NCI-H82 treated with DMSO at 0.1 percent for 48 hours (cell line): ENCODE measurements at regions not wholly inside any gene's neighbourhood (a gene's known extent, or its start where the extent isn't known, plus 50 kb on each side); places are given as distances from the start of the nearest gene placed in this dataset.

Experiments
- DNase-seq: peaks from one replicate; lab custom pipeline; 2025; ENCODE audit not compliant: unreplicated experiment; lab: John Stamatoyannopoulos, UW

DNA sequence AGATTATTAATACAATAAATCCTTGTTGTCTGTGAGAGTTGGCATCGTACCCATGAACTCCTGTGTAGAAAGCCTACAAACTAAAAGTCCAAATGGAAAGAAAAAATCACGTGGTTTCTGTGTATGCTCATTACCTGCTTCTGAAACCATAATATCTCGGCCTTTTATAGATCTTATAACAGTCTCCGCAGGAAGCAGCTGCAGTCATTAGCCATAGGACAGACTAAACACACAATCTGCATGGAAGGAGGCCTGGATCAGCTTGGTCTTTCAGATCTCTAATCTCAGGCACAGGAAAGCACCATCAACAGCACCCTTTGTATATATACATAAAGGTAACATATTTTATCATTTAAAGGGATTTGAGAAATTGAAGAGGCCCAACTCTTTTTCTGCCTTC lies 508.9 kb upstream of the TCF4 start:
- DNase-seq = no peak

DNA sequence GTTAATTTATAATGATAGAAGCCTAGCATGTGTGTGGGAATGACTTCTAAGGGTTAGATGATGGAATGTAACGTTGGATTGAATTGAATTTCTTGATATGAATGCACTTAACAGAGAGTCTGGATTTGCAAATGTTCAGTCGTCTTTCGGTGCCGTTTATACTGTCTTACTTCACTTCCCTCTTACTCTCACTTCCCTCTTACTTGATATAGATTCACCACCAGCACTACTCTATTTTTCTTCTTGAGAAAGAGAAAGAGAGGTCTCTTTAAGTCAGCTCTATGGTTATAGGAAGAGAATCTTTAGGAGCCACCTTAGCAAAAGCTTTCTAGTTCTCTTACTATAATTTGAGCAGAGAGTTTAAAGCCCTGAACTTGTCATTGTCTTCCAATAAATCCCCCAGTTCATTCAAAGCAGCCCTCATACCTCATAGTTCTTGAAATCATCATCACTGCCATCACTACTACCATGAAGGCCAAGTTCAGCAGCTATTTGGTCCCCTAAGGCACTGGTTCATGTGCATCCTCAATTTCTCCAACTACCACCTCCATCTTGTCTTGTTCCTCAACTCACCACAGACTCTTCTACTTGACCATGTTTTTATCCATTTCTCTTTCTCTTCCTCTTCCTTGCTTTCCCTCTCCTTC lies 501.7 kb upstream of the TCF4 start:
- no peak for DNase-seq

DNA sequence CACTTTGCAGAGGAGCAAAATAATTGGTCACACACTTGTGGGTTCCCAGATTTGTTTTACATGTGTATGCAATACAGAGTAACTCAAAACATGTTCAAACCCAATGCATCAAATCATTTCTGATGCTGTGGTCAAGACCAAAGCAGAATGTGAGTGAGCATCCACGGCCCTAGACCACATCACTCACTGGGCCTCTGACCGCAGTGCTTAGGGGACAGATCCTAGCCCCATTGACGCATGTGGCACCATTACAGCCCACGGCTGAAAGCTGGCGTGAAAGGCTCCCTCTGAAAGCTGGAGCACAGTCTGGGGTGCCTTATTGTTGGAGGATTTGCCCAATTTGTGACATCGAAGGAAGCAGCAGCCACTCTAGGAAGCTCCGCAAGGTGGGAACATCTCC lies 498.8 kb upstream of the TCF4 start:
- DNase-seq = no peak

DNA sequence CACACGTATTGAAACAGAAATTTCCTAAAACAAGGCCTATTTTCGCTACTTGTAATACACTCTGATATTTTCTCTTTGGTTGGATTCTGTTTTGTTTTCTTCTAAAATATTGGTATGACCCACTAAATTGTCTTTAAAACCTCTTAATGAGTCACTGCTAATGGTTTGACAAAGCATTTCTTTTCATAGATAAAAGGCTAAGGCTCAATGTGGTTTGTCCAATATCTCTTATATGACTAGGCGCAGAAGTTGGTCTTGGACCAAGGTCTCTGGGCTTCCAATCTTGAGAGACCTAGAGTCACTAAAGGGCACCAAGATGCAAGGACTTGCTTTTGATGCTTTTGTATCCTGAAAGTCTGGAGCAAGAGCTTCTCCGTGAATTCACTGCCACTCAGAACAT lies 498.2 kb upstream of the TCF4 start:
- no peak for DNase-seq

DNA sequence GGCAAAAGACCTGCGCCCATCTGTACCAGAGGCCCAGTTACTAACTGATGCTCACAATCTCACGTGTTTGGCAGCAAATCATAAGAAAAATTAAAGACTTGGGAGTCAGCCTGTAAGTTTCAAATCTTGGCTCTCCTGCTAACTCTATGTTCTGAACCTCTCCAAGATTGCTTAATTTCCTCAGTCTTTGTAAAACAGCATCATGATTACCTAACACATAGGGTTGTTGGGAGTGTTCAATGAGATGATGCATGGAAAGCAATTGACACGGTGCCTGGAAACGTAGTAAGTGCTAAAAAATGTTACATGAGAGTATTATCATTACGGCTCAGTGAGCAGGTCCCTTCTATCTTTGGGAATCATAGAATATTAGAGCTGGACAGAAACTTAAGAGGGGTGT lies 497.6 kb upstream of the TCF4 start:
- DNase-seq = no peak

DNA sequence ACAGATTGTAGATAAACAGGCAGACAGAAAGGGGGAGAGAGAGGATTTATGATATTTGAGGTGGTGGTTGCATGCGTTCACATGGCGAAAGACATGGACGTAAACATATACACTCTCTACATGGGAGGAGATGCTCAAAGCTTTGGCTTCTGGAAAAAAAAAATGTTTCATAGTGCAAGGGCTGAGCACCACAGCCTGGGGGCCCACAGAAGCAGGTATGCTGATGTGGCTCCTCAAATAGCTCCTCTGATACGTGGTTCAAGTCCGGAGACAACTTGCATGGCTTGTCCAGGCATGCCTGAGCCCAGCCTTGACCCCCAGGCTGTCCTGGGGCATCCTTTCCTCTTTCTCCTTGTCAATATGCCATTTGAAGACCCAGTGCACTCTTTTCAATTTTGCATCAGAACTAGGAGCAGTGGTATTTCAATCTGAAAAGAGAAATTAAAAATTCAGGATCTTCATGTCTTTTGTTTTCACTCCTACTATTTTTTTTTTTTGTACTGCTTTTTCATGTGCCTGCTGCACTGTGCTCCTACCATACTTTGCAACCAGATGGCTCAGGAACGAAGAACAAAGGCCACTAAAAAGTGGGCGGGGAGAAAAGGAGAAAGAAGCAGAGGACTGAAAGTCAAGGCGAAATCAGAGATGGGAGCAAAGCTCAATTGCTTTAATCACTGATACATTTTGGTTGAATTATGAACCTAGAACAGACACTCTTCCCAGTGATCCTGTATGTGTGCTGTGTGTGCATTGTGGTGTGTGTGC lies 495.7 kb upstream of the TCF4 start:
- no peak for DNase-seq

DNA sequence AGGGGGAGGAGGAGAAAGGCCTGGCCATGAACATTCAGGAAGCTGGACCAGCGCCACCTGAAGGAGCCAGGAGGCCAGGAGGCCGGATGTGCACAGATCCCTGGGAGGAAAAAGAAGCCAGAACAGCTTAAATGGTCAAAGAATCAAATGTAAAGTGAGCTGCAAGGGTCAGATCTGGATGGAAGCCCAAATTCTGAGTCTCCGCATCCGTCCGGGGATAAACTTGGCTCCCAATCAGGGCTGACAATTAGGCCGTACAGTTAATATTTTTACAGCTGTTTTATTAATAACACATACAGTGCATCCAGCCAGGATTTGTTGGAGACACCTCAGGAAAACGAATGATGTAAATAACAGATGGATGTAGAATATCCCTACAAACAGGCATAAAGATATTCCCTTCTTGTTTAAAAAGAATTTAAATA lies 495.1 kb upstream of the TCF4 start:
- DNase-seq = no peak

DNA sequence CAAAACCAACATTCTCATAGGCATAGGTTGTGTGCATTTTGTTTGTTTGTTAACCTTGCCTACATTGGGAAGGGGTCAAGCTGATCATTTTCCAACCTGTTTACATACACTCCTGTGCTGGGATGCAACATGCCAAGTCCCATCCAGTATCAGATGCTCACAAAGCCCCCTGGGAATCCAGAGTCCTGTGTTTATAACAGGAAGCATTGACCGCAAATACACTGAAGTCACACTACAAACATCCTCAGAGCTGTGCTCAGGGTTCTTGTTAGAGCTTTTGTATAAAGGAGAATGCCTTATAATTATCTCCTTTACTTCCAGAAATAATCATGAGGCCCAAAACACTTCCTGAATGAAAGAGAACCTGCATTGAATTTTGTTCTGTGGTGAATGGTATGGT lies 488.7 kb upstream of the TCF4 start:
- DNase-seq = no peak

DNA sequence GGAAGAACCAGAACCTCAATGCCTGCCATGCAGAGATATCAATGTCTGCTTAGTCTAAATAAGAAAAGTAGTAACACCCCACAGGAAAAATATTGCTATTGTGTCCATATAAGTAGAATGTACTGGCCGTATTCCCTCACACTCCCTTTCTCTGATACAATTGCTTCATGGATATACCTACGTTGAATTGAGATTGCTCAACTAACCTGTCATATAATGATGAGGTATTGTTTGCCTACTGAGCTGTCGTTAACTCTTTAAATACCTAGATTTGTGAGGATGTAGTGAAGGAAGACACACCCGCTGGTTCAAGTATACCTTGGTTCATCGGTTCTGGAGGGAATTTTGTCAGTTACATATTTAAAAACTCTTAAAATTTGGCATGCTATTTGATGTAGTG lies 480.7 kb upstream of the TCF4 start:
- no peak for DNase-seq

DNA sequence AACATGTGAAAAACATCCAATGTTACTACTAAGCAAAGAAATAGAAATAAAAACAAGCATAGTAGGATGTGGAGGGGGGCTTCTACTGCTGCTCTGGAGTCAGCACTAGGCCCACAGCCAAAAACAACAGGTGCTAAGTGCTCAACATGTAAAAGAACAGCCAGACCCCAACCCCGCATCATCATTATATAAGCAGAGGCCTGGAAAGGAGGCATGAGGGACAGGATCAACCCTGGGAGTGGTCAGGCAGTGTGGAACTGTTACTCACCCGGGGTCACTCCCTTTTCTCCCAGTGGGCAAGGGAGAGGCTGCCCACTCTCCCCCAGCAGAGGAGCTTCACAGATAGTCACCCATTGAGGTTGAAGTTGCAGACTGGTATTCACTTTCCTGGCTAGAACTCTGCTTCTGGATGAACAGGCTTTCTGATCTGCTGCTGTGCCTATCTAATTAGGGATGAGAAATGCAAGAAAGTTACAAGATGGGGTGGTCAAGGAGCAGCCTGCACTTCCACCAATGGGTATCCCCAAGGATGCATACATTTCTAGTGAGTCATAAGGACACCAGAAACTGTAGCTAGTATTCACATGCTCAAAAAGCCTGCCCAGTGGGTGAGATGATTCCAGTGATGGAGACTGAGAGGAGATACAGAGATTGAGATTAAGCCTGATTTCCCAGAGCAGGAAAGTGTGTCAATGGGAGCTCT lies 480.1 kb upstream of the TCF4 start:
- no peak for DNase-seq

DNA sequence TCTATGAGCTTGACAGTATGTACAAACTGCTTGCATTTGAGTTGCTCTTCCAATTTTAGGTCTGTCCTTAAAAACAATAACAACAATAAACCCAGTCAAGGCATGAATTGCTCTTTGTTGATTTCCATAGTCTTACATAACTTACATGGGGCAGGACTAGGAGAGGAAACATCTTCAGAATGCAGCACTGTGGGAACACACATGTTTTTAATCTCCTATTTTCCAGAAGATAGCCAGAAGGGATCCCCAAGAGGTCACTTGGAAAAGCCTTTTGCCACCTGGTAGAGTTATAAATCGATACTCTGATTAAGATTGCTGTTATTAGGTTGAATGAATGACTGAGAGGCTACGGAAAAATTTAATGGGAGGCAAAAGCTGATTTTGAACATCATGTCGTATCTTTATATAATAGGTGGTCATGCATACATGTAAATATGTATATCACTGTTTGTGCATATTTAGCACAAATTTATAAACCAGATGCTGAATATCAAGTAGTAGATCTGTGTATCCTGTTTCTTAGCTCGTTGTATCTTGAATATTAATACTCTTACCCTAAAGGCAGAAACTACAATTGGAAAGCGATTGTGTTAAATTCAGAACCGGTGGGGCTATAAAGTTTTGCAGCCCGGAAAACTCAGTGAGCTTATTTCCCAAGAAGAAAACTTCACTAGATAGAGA lies 479.4 kb upstream of the TCF4 start:
- no peak for DNase-seq

DNA sequence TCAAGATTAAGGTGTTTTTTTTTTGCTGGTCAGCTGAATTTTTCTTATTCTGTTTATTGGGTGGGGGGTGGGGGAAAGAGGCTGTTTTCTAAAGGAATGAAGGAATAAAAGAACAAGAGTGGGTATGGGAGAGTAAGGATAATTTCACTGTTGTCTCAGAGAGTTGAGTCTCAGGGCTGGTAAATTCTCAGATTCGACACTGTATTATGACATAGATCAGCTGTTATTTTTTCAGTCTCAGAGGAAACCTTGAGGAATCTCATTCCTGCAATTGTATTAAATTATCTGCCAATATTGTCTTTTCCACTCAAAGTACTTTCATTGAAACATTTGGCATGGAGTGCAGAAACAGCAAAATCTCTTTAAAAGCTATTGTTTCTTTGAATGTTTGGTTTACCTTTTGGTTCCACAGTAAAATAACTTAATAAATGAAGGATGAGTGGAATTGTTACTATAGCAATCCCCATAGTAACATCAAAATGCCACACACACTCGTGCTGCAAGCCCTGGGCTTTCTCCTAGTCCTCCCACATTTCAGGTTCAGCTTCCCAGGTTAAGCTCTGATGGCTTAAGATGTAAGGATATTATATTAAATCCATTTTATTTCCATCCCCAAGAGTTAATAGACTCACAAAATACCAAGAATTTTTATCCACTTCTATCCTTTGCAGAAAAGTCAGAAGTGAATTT lies 478.7 kb upstream of the TCF4 start:
- DNase-seq = no peak

DNA sequence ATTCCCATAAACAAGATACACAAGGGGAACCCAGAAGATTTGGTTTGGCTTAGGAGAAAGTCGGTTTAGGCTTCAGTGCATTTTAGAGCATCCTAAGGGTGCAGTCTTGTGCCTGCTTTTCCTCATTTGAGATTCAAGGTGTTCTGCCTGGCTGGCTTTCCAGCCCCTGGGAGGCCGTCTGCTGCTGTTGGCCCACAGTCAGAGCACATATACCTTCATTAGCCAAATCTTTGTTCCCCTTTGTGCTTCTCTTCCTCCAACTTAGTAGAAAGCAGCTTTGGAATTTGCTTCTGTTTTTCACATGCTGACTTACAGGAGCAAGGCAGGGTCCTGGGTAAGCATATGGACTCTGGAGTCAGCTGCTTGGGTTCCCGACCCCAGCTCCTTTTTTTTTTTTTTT lies 477.1 kb upstream of the TCF4 start:
- DNase-seq = no peak

DNA sequence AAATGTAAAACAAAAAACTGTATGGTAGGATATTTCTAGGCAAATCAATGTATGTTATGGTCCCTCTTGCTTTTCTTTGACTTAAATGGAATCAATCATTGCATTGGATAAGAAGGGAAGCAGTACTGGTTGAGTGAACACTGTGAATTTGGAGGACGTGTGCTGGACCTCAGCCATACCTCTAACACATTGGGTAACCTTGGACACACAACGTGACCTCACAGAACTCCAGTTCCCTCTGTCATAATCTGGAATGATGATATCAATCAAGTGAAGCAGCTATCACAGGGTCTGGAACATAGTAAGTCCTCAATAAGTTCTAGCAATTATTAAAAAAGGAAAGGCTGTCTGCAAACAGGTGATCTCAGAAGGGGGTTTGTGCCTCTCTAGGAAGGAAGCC lies 474.9 kb upstream of the TCF4 start:
- DNase-seq = no peak

DNA sequence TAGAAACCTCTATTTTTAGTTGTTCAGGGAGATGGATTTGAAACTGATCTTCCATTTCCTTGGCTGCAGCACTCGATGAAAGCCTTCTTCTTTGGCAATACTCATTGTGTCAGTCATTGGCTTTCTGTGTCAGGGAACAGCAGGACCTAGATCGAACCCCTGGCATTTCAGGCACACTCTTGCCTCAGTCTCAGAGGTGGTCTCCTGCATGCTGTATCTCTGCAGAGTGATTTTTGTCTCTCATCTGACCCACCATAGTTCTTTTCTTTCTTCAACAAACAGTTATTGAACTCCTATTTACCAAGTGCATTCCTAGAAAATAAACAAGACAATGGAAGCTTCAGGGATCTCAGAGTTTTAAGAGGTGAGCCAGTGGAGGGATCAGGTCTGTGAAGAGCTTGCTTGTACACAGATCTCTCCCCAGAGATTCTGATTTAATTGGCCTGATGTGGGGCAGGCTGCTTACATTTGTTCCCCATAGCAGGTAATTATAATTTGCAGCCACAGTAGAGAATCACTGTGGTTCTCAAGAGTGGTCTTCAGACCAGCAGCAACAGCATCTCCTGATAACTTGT lies 473.1 kb upstream of the TCF4 start:
- DNase-seq = no peak

DNA sequence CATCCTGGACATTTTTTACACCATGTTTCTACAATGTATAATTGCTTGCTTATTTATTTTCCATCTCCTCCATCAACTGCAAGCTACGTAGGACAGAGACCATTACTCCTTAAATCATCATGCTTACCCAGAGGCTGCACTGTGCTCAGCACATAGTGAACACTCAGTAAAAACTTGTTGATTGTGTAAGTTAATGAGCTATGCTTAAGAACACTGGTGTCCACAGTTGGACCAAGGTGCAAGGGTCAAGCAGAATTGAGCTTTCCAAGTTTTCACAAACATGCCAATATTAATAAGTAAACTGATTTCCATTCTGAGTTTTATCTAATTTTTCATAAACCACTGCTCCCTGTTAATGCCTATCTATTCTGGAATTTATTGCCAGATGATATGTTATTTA lies 464.2 kb upstream of the TCF4 start:
- no peak for DNase-seq

DNA sequence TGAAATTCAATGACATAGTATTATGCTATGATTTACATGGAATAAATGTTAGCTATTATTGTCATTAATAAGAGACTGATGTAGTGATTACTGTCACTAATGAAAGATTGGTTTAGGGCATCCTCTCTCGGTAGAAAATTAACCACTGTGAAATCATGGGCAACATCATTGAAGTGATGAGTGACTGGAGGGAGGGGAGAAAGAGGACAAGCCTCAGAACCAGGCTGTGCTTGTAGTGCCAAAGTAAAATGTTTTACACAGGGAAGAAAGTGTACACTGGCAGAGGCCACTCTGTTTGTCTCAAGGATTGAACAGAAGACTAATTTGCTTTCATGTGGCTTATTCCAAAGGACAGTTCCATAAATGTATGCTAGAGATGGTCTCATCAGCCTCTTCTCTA lies 456.2 kb upstream of the TCF4 start:
- no peak for DNase-seq

DNA sequence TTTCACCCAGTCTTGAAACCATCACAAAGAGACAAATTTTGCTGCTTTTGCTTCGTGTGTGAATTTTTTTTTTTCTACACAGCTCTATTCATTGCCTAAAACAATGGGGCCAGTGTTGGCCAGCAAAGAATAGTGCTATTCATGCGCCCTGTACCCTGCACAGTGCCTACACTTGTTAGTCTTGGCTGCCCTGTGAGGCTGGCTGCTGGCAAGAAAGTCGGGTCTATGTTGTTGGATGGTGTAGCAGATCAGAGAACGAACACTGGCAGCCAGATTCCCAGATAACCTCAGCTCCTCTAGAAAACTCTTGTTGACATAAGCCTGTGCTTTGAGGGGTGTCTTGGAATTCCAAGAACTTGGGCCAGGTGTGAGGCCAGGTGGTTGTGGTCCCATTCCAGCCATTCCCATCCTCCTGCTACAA lies 455.7 kb upstream of the TCF4 start:
- no peak for DNase-seq

DNA sequence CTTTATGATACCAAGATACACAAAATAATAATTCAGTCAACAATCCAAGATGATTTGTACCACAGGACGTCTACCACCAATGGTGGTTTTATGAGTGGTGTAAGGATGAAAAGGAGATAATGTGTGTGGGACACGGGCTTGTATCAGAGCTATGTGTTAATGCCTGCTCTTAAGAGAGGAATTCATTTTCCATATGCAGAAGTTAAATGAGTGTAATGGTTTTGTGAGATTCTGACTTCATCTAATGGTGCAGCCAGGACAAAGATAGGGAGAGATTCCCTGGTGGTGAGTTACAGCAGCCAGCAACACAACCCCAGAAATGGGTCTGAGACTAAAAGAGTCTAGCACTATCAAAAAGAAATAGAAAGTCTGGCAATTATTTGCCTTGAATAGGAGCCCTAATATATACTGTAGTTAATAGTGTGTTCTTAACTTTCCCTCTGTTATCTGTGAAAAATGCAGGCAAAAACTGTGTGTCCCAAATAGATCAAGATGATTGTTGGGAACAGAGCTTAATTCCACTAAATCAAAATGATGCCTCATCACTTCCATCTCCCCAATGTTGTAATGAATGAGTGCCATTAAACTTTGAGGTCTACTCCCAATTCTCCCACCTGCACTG lies 455.0 kb upstream of the TCF4 start:
- DNase-seq = no peak
